Fibroblast of lung (primary cell): ENCODE measurements at regions not wholly inside any gene's neighbourhood (a gene's known extent, or its start where the extent isn't known, plus 50 kb on each side); places are given as distances from the start of the nearest gene placed in this dataset.

ENCODE experiments used
- DNase-seq, 2 donors: peaks; one replicate each; pipeline versions ENCODE4 v3.0.0 to v3.0.0-alpha.2; 2010; ENCODE audit warnings: low read depth in 2 of 2
- H2AFZ ChIP-seq: 2 replicates; pipeline ENCODE4 v1.5.1; 2012; ENCODE audit warnings: low read length, control low read depth, inconsistent platforms
- H3K27ac ChIP-seq: 2 replicates; pipeline ENCODE4 v1.5.1; 2011; ENCODE audit warnings: low read length, control low read depth; ENCODE audit not compliant: insufficient read depth
- H3K27me3 ChIP-seq: 2 replicates; pipeline ENCODE4 v1.5.1; 2011; ENCODE audit warnings: mild to moderate bottlenecking, low read length; ENCODE audit not compliant: control insufficient read depth, insufficient read depth
- H3K36me3 ChIP-seq: 2 replicates; pipeline ENCODE4 v1.5.1; 2011; ENCODE audit warnings: low read length; ENCODE audit not compliant: control insufficient read depth, insufficient read depth
- H3K4me1 ChIP-seq: 2 replicates; pipeline ENCODE4 v1.5.1; 2011; ENCODE audit warnings: low read length; ENCODE audit not compliant: control insufficient read depth, insufficient read depth; ENCODE audit errors: extremely low read depth
- H3K4me2 ChIP-seq: 2 replicates; pipeline ENCODE4 v1.5.1; 2011; ENCODE audit warnings: low read length, control low read depth; ENCODE audit not compliant: insufficient read depth; ENCODE audit errors: extremely low read depth
- H3K4me3 ChIP-seq, 4 experiments: fragments of 200-600 bp in 1 of 4; sonication (generic) in 1 of 4; replicated peaks in 1 of 4; 2 replicates each; pipeline ENCODE4 v1.5.1; 2011 to 2016; ENCODE audit warnings: low read length in 4 of 4, low read depth in 3 of 4, mild to moderate bottlenecking in 3 of 4, control low read depth in 2 of 4, inconsistent platforms in 1 of 4, mixed read lengths in 1 of 4; ENCODE audit not compliant: insufficient read depth in 1 of 4; ENCODE audit errors: control extremely low read depth in 1 of 4
- H3K79me2 ChIP-seq: 2 replicates; pipeline ENCODE4 v1.5.1; 2012; ENCODE audit warnings: mild to moderate bottlenecking, low read length, inconsistent platforms; ENCODE audit not compliant: control insufficient read depth, insufficient read depth
- H3K9ac ChIP-seq: 2 replicates; pipeline ENCODE4 v1.5.1; 2011; ENCODE audit warnings: mild to moderate bottlenecking, low read length, control low read depth; ENCODE audit not compliant: insufficient read depth
- H3K9me3 ChIP-seq: 2 replicates; pipeline ENCODE4 v1.5.1; 2012; ENCODE audit warnings: low read depth, low read length; ENCODE audit not compliant: control insufficient read depth, insufficient read depth
- H4K20me1 ChIP-seq: 2 replicates; pipeline ENCODE4 v1.5.1; 2011; ENCODE audit warnings: low read length; ENCODE audit not compliant: control insufficient read depth, insufficient read depth; ENCODE audit errors: extremely low read depth
- EZH2 ChIP-seq: IDR thresholded peaks from 2 replicates; pipeline ENCODE4 v1.5.1; 2012; ENCODE audit warnings: low read length, control low read depth, mild to moderate bottlenecking; ENCODE audit errors: missing control alignments
- TF ChIP-seq, protein P1 (sequence below), 2 donors: IDR thresholded peaks in 1 of 2; conservative IDR thresholded peaks in 1 of 2; 1 replicate in 1 of 2; 2 replicates in 1 of 2; pipeline ENCODE4 v1.5.1; 2011 to 2012; ENCODE audit warnings: low read length in 2 of 2, control low read depth in 1 of 2, inconsistent platforms in 1 of 2, low read depth in 1 of 2, mild to moderate bottlenecking in 1 of 2

DNA sequence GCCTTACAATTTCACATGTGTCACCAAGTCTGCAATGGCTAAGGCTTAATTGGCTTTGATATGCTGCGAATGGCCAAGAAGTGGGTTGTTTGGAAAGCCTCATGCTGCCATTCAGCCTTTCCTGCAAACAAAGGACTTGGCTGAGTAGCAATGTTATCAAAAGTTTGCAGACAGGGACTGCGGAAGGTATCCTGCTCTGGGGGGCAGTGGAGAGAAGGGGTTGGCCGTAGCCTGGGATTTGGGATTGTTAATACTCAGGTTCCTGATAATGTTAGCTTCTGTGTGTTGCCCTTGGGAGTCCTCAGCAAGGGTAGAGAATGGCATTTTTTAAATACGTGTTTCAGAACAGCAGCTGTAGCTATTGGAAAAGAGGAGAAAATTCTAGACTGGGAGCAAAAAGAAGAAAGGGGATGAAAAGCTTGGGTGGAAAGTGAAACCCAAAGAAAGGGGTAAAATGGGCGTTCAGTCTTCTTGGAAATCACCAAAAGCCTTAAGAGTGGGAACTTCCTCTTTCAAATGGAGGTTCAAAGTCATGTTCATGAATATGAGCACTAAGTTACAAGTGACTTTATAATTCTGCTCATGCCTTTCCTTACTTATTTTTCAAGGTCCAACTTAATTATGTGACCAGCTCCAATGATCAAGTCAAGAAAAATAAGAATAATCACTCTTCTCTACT lies 325.1 kb downstream of the RNF144A start:
- Histone ChIP-seq H4K20me1 (no peaks in the 10 kb centered on the region), H3K4me2 (no peak overlapping the region), H3K36me3 (no peaks in the 10 kb centered on the region), H3K27ac (no peak overlapping the region), H3K27me3 (no peaks in the 10 kb centered on the region), H3K4me3 (no peak overlapping the region), H3K9me3 (no peaks in the 10 kb centered on the region), H2AFZ (no peak overlapping the region), H3K79me2 (no peaks in the 10 kb centered on the region), H3K4me1 (no peaks in the 10 kb centered on the region), H3K9ac (no peak overlapping the region)
- DNase-seq: no peak
- TF ChIP-seq EZH2: no peak
- TF ChIP-seq, protein P1, sequence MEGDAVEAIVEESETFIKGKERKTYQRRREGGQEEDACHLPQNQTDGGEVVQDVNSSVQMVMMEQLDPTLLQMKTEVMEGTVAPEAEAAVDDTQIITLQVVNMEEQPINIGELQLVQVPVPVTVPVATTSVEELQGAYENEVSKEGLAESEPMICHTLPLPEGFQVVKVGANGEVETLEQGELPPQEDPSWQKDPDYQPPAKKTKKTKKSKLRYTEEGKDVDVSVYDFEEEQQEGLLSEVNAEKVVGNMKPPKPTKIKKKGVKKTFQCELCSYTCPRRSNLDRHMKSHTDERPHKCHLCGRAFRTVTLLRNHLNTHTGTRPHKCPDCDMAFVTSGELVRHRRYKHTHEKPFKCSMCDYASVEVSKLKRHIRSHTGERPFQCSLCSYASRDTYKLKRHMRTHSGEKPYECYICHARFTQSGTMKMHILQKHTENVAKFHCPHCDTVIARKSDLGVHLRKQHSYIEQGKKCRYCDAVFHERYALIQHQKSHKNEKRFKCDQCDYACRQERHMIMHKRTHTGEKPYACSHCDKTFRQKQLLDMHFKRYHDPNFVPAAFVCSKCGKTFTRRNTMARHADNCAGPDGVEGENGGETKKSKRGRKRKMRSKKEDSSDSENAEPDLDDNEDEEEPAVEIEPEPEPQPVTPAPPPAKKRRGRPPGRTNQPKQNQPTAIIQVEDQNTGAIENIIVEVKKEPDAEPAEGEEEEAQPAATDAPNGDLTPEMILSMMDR (conservative IDR thresholded peaks at IDR 0.05 in 1 of 2, IDR thresholded peaks at IDR 0.05 in 1 of 2; ENCODE audit: low read depth in 1 of 2, low read length in 2 of 2): no peak

DNA sequence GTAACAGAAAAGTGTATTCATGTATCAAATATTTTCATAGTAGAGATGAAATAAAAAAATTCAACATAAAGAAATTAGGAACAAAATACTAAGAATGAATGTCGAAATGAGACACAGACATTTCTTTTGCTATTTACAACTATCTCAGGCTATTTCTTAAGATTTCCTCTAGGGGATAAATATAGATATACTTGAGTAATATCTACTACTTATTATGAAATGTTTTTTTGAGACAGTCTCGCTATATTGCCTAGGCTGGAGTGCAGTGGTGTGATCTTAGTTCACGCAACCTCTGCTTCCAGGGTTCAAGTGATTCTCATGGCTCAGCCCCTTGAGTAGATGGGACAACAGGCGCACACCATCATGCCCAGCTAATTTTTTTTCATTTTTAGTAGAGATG lies 326.1 kb downstream of the RNF144A start:
- no peaks in the 10 kb centered on the region for H3K4me1 ChIP-seq

DNA sequence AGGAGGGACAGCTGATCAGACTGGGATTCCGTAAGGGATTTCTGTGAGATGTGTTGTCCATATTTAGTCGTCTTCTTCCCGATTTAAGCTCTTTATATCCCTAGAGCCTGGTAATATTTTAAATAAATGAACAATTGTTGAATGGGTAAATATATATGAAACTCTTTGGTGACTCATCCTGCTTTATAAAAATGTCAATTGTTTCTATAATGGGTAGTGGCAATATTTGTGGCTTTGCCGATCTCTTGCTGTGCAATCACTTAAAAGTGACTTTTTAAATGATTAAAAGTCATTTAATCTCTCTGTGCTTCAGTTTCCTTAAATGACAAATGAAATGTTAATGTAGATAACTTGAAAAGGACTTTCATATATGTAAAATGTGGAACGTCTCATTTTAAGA lies 339.2 kb downstream of the RNF144A start:
- H3K4me2 ChIP-seq: no peak overlapping the region
- no peak overlapping the region for H3K27ac ChIP-seq
- no peaks in the 10 kb centered on the region for H4K20me1 ChIP-seq
- H3K9ac ChIP-seq: no peak overlapping the region
- DNase-seq: no peak
- no peaks in the 10 kb centered on the region for H3K27me3 ChIP-seq
- no peaks in the 10 kb centered on the region for H3K4me1 ChIP-seq
- no peaks in the 10 kb centered on the region for H3K79me2 ChIP-seq
- no peaks in the 10 kb centered on the region for H3K9me3 ChIP-seq
- H3K4me3 ChIP-seq: no peak overlapping the region
- no peak overlapping the region for H2AFZ ChIP-seq
- no peaks in the 10 kb centered on the region for H3K36me3 ChIP-seq
- TF ChIP-seq, protein P1 (conservative IDR thresholded peaks at IDR 0.05 in 1 of 2, IDR thresholded peaks at IDR 0.05 in 1 of 2; ENCODE audit: low read depth in 1 of 2, low read length in 2 of 2): no peak
- no peak for TF ChIP-seq EZH2

More for the DNA sequence above, 326.1 kb downstream of the RNF144A start:
- H3K27ac ChIP-seq: no peak overlapping the region
- H3K9me3 ChIP-seq: no peaks in the 10 kb centered on the region
- DNase-seq: no peak
- no peak for TF ChIP-seq EZH2
- TF ChIP-seq, protein P1 (conservative IDR thresholded peaks at IDR 0.05 in 1 of 2, IDR thresholded peaks at IDR 0.05 in 1 of 2; ENCODE audit: low read depth in 1 of 2, low read length in 2 of 2): no peak
- no peak overlapping the region for H2AFZ ChIP-seq
- no peak overlapping the region for H3K4me3 ChIP-seq
- H3K36me3 ChIP-seq: no peaks in the 10 kb centered on the region
- H3K4me2 ChIP-seq: no peak overlapping the region
- no peaks in the 10 kb centered on the region for H3K79me2 ChIP-seq
- H4K20me1 ChIP-seq: no peaks in the 10 kb centered on the region
- no peaks in the 10 kb centered on the region for H3K27me3 ChIP-seq
- no peak overlapping the region for H3K9ac ChIP-seq
